GM18507 (cell line): ENCODE measurements at regions not wholly inside any gene's neighbourhood (a gene's known extent, or its start where the extent isn't known, plus 50 kb on each side); places are given as distances from the start of the nearest gene placed in this dataset.
"Not testable (repeated sequence)": the region's sequence is repeated elsewhere in the genome, so short reads cannot be mapped to it uniquely, and the experiment has no call there.

Source experiments
- DNase-seq: peaks from one replicate; pipeline ENCODE4 v3.0.0; 2011; ENCODE audit warnings: low read depth; ENCODE audit not compliant: insufficient read length; ENCODE audit errors: extremely low spot score
- FAIRE-seq: peaks from 2 replicates; lab custom pipeline; 2011; peaks lifted over from hg19 to GRCh38; lab: Jason Lieb, UNC

GRCh38 chr4:11973270-11973669 is 544.6 kb upstream of the HS3ST1 start:
- DNase-seq, result no peak
- no peak for FAIRE-seq

GRCh38 chr4:11970754-11971153 is 542.1 kb upstream of the HS3ST1 start:
- DNase-seq, result no peak
- no peak for FAIRE-seq

DNA sequence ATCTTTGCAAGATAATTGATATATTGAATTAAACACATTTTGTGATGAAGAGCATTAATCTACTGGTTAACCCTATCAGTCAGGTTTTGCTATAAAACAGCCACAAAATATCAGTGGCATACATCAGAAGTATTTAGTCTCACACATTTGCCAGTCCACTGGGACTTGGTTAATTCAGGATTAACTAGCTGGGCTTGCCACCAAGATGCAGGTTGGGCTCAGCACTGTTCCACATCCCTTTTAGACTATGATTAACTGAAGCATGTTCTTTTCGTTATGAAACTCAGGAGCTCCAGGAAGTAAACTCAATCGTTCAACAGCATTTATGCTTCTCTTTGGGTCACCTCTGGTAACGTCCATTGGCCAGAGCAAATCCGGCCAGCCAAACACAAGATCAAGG is 538.1 kb upstream of the HS3ST1 start:
- no peak for DNase-seq
- FAIRE-seq, result no peak

DNA sequence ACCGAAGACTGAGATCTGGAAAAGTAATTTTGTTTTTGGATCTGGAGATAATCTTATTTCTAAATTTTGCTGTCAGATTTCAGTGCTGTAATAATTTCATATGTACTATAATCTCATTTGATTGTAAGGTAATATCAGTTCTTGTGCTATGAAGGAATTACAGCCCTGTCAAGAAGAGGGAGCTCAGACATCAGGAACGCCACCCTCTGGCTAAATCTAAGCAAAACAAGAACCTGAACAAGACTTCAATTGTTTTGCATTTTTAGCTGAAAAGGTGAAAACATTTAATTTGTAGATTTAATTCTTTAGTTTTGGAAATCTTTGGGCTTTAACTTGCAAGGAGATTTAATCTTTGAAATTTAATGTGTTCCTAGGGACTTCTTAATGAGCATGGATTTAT is 525.4 kb upstream of the HS3ST1 start:
- DNase-seq (no peak), FAIRE-seq (no peak)

DNA sequence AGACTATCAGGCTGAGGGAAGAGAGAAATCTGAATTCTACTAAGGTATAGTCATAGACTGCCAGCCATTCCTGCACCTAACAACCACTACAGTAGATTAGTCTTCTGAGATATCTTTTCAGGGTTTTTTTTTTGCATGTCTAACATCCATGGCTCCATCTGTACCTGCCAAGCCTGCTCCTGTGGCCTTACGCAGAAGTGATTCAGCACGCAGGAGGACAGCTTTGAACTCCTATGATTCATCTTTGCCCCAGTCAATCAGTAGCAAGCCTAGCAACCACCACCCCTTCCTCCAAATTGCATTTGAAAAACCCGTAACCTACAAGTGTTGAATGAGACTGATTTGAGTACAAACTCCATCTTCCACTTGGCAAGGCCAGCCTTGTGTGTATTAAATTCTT is 520.7 kb upstream of the HS3ST1 start:
- FAIRE-seq, result no peak
- no peak for DNase-seq

DNA sequence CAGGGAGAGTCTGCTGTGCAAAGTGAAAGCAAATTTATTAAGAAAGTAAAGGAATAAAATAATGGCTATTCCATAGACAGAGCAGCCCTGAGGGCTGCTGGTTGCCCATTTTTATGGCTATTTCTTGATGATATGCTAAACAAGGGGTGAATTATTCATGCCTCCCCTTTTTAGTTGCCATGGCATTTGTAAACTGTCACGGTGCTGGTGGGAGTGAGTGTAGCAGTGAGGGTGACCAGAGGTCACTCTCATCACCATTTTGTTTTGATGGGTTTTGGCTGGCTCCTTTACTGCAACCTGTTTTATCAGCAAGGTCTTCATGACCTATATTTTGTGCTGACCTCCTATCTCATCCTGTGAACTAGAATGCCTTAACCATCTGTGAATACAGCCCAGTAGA is 518.9 kb upstream of the HS3ST1 start:
- not testable (repeated sequence) for FAIRE-seq, DNase-seq

GRCh38 chr4:11937941-11938340 is 509.2 kb upstream of the HS3ST1 start:
- no peak for DNase-seq

DNA sequence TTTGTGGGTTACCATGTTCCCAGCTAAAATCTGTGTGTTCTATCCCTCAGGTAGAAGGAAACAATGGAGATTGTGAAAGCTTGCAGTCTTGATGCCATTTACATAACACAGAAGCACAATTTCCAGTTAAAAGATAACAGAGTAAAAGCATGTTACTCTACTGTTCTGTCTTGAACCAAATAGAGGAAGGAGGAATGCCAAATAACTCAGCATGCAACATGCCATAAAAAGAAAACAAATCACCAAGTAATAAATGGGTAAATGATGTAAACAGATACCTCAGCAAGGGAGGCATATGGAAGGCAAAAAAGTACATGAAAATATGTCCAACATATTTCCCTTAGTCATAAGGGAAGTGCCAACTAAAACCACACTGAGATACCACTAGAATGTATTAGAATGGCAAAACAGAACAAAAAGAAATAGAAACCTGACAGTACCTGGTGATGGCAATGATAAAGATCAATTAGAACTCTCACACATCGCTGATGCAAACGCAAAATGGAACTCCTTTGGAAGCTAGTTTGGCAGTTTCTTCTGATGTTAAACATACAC is 502.6 kb upstream of the HS3ST1 start:
- no peak for DNase-seq
- FAIRE-seq, result no peak

More at GRCh38 chr4:11937941-11938340, 509.2 kb upstream of the HS3ST1 start:
- no peak for FAIRE-seq

- no peak for FAIRE-seq
Measured at GRCh38 chr4:11929080-11929479, 500.4 kb upstream of the HS3ST1 start.

GRCh38 chr4:11919316-11919715 is 490.6 kb upstream of the HS3ST1 start:
- FAIRE-seq (no peak), DNase-seq (no peak)

More at GRCh38 chr4:11929080-11929479, 500.4 kb upstream of the HS3ST1 start:
- no peak for DNase-seq

- no peak for DNase-seq
Measured at GRCh38 chr4:11914406-11914805, 485.7 kb upstream of the HS3ST1 start.

GRCh38 chr4:11912886-11913285 is 484.2 kb upstream of the HS3ST1 start:
- FAIRE-seq (no peak), DNase-seq (no peak)

More at GRCh38 chr4:11914406-11914805, 485.7 kb upstream of the HS3ST1 start:
- FAIRE-seq, result no peak

DNA sequence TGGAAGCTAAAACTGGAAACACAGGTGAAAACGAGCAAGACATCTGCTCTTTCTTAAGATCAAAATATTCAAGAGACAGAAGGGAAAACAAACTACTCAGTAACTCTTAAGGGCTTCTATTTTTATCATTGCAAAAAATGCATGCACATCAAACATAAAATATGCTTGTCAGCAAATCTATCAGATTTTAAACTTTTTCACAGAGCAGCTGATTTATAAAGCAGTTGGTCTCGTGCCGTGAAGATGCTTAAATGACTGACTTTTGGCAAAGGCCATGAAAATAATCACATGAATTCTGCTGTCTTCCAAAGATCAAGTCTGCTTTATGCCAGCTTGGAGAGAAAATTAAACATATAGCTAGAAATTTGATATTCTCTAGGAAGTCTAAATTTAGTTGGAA is 482.1 kb upstream of the HS3ST1 start:
- no peak for FAIRE-seq
- no peak for DNase-seq

- DNase-seq (no peak), FAIRE-seq (no peak)
Measured at GRCh38 chr4:11908712-11909111, 480.0 kb upstream of the HS3ST1 start.

GRCh38 chr4:11908205-11908604 is 479.5 kb upstream of the HS3ST1 start:
- no peak for DNase-seq
- no peak for FAIRE-seq

- no peak for DNase-seq
- FAIRE-seq, result no peak
Measured at GRCh38 chr4:11904846-11905739, 476.4 kb upstream of the HS3ST1 start.

- DNase-seq (no peak), FAIRE-seq (no peak)
Measured at GRCh38 chr4:11904117-11904535, 475.4 kb upstream of the HS3ST1 start.

DNA sequence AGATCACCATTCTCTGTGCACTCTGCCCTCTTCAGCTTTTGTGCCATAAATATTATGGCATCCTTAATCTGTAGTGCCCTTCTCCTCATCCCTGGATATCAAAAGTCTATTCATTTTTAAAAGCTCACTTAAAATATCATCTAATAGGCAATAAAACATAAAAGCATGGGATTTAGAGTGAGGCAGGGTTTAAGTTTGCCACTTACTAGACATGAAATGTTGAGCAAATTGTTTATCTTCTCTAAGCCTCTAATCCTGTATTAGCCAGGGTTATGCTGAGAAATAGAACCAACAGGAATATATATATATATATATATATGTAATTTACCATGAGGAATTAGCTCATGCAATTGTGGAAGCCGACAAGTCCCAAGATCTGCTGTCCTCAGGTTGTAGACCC is 472.4 kb upstream of the HS3ST1 start:
- no peak for FAIRE-seq
- DNase-seq, result no peak

GRCh38 chr4:11900359-11900758 is 471.7 kb upstream of the HS3ST1 start:
- DNase-seq, result no peak

DNA sequence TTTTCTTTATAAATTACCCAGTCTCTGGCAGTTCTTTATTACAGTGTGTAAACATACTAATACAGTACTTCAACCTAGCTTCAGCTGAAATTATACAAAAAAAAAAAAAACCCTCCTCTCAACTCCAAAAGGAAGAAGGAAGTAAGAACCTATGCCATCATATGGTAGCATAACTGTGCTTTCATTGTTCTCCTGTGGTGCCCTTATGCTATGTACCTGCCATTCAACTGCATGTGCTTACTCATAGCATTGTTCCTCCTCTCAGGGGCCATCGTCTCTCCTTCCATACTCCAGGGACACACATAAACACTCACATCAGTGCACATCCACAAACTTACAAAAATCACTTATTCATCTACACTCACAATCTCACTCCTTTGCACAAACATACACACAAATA is 470.1 kb upstream of the HS3ST1 start:
- DNase-seq (no peak), FAIRE-seq (no peak)

More at GRCh38 chr4:11900359-11900758, 471.7 kb upstream of the HS3ST1 start:
- no peak for FAIRE-seq

- no peak for FAIRE-seq
- DNase-seq, result no peak
Measured at GRCh38 chr4:11895766-11896165, 467.1 kb upstream of the HS3ST1 start.
